Suprapubic skin (tissue), 4 donors: ENCODE measurements at regions not wholly inside any gene's neighbourhood (a gene's known extent, or its start where the extent isn't known, plus 50 kb on each side); places are given as distances from the start of the nearest gene placed in this dataset.

ENCODE experiments used
- DNase-seq, 2 donors: peaks; one replicate each; pipeline ENCODE4 v3.0.0-alpha.2; 2019; ENCODE audit warnings: low spot score in 2 of 2
- H3K27ac ChIP-seq: fragments of 200-600 bp; sonication (generic); one replicate; pipeline ENCODE4 v1.5.1; 2019
- H3K27me3 ChIP-seq: fragments of 200-600 bp; sonication (generic); one replicate; pipeline ENCODE4 v1.5.1; 2019
- H3K36me3 ChIP-seq: fragments of 200-600 bp; sonication (generic); one replicate; pipeline ENCODE4 v1.5.1; 2019
- H3K4me1 ChIP-seq: fragments of 200-600 bp; sonication (generic); one replicate; pipeline ENCODE4 v1.5.1; 2019
- H3K4me3 ChIP-seq: fragments of 200-600 bp; sonication (generic); one replicate; pipeline ENCODE4 v1.5.1; 2019; ENCODE audit warnings: mild to moderate bottlenecking
- H3K9me3 ChIP-seq: fragments of 200-600 bp; sonication (generic); one replicate; pipeline ENCODE4 v1.5.1; 2019
- EP300 ChIP-seq: sonication (generic); formaldehyde crosslinking; IDR thresholded peaks from one replicate; pipeline ENCODE4 v1.6.1; 2017; ENCODE audit warnings: antibody characterized with exemption
- POLR2A ChIP-seq, 2 donors: fragments of 450-650 bp; IDR thresholded peaks; one replicate each; pipeline ENCODE4 v1.6.1; 2017; ENCODE audit warnings: antibody characterized with exemption in 2 of 2, mild to moderate bottlenecking in 2 of 2, moderate library complexity in 2 of 2
- POLR2AphosphoS5 ChIP-seq, 3 donors: sonication (generic); formaldehyde crosslinking; IDR thresholded peaks; one replicate each; pipeline ENCODE4 v1.6.1; 2017; ENCODE audit warnings: antibody characterized with exemption in 3 of 3
- WGBS: methylation state at CpG from one replicate; pipeline ENCODE4 v1.1.5; 2018; 5-methylcytosine and 5-hydroxymethylcytosine counted together
- TF ChIP-seq, protein P1 (sequence below), 2 donors: fragments of 200-600 bp in 1 of 2; fragments of 450-650 bp in 1 of 2; sonication (generic) in 1 of 2; IDR thresholded peaks; one replicate each; pipeline ENCODE4 v1.5.1; 2016 to 2019; ENCODE audit warnings: antibody characterized with exemption in 2 of 2, mild to moderate bottlenecking in 1 of 2, moderate library complexity in 1 of 2

- H3K4me3 ChIP-seq: no peak overlapping the region
- H3K4me1 ChIP-seq: no peaks in the 10 kb centered on the region
- WGBS: 93% methylated on average over 3 of the region's 3 CpGs
- H3K9me3 ChIP-seq: no peaks in the 10 kb centered on the region
- H3K27ac ChIP-seq: no peak overlapping the region
- no peaks in the 10 kb centered on the region for H3K36me3 ChIP-seq
- no peak for TF ChIP-seq EP300
- no peak for TF ChIP-seq POLR2AphosphoS5 (IDR thresholded peaks at IDR 0.05)
- TF ChIP-seq POLR2A (IDR thresholded peaks at IDR 0.05): no peak
- TF ChIP-seq, protein P1, sequence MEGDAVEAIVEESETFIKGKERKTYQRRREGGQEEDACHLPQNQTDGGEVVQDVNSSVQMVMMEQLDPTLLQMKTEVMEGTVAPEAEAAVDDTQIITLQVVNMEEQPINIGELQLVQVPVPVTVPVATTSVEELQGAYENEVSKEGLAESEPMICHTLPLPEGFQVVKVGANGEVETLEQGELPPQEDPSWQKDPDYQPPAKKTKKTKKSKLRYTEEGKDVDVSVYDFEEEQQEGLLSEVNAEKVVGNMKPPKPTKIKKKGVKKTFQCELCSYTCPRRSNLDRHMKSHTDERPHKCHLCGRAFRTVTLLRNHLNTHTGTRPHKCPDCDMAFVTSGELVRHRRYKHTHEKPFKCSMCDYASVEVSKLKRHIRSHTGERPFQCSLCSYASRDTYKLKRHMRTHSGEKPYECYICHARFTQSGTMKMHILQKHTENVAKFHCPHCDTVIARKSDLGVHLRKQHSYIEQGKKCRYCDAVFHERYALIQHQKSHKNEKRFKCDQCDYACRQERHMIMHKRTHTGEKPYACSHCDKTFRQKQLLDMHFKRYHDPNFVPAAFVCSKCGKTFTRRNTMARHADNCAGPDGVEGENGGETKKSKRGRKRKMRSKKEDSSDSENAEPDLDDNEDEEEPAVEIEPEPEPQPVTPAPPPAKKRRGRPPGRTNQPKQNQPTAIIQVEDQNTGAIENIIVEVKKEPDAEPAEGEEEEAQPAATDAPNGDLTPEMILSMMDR (IDR thresholded peaks at IDR 0.05): no peak
- no peaks in the 10 kb centered on the region for H3K27me3 ChIP-seq
- no peak for DNase-seq
These were observed 155.7 kb upstream of the TCF4 start for GRCh38 chr18:55743736-55744135.

DNA sequence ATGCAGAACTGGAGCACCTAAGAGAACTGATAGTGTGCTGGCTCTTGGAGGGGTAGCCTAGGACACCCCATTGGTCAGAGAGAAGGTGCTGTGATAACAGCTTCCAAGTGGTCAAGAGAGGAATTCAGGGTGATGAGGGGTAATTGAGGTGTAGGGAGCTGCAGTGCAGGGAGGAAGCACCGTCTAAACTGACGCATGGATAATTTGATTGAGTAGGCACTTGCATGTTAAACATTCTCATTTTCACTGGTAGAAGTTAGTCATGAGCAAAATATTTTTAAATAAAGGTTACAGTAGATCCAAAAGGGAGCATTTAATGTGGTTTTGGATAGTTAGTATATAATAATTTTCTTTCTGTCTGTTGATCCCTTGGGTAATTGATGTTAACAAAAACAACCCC lies 155.1 kb upstream of the TCF4 start:
- Histone ChIP-seq H3K36me3 (no peaks in the 10 kb centered on the region), H3K4me1 (no peaks in the 10 kb centered on the region), H3K9me3 (no peaks in the 10 kb centered on the region), H3K4me3 (no peak overlapping the region), H3K27me3 (no peaks in the 10 kb centered on the region), H3K27ac (no peak overlapping the region)
- WGBS: 87% methylated on average over 2 of the region's 2 CpGs
- TF ChIP-seq EP300: no peak
- TF ChIP-seq POLR2AphosphoS5 (IDR thresholded peaks at IDR 0.05): no peak
- TF ChIP-seq POLR2A (IDR thresholded peaks at IDR 0.05): no peak
- TF ChIP-seq, protein P1 (IDR thresholded peaks at IDR 0.05): no peak
- no peak for DNase-seq

GRCh38 chr18:55739488-55739887 lies 151.5 kb upstream of the TCF4 start:
- no peak overlapping the region for H3K27ac ChIP-seq
- no peaks in the 10 kb centered on the region for H3K36me3 ChIP-seq
- H3K9me3 ChIP-seq: no peaks in the 10 kb centered on the region
- 44% methylated on average over 2 of the region's 2 CpGs for WGBS
- no peak overlapping the region for H3K4me3 ChIP-seq
- no peaks in the 10 kb centered on the region for H3K4me1 ChIP-seq
- DNase-seq: no peak
- TF ChIP-seq POLR2AphosphoS5 (IDR thresholded peaks at IDR 0.05) (no peak), POLR2A (IDR thresholded peaks at IDR 0.05) (no peak), EP300 (no peak)
- TF ChIP-seq, protein P1 (IDR thresholded peaks at IDR 0.05): no peak
- no peaks in the 10 kb centered on the region for H3K27me3 ChIP-seq

GRCh38 chr18:55738483-55739114 lies 150.6 kb upstream of the TCF4 start:
- DNase-seq: no peak
- 85% methylated on average over 3 of the region's 3 CpGs for WGBS
- TF ChIP-seq, protein P1 (IDR thresholded peaks at IDR 0.05): no peak
- no peak for TF ChIP-seq POLR2A (IDR thresholded peaks at IDR 0.05)
- TF ChIP-seq EP300: no peak
- no peak for TF ChIP-seq POLR2AphosphoS5 (IDR thresholded peaks at IDR 0.05)
- no peaks in the 10 kb centered on the region for H3K27me3 ChIP-seq
- H3K9me3 ChIP-seq: no peaks in the 10 kb centered on the region
- H3K27ac ChIP-seq: no peak overlapping the region
- H3K36me3 ChIP-seq: no peaks in the 10 kb centered on the region
- H3K4me1 ChIP-seq: no peaks in the 10 kb centered on the region
- H3K4me3 ChIP-seq: no peak overlapping the region

DNA sequence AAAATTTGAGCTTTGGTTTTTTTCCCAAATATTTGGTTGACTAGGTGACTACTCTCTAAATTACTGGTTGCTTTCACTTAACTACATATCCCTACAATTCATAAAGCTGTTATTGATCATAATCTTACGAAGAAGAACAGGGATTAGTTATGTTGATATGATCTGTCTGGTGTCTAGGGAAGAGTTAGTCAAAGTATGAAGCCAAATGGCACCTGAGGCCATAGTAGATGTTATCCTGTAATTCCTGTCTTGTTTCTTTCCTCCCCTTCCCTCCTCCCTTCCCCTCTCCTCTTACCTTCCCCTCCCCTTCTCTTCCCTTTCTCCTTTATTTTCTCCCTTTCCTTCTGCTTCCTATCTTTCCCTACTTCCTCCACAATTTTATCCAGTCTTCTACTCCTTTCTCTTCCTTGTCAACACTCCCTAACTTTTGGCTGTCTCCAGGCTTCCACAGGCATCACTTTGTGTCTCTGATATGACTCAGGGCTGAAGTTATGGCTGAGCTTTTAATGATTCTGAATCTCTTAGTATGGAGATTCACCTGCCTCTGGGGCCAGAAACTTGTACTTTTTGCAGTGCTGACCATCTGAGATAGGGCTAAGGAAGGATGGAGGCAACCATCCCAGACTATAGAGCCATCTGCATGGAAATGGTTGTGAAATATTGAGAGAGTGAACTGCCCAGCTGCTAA lies 149.9 kb upstream of the TCF4 start:
- WGBS: 63% methylated on average over 1 of the region's 1 CpG

More for the DNA sequence above, 149.9 kb upstream of the TCF4 start:
- no peak for DNase-seq
- Histone ChIP-seq H3K4me3 (no peak overlapping the region), H3K27me3 (no peaks in the 10 kb centered on the region), H3K9me3 (no peaks in the 10 kb centered on the region), H3K4me1 (no peaks in the 10 kb centered on the region), H3K36me3 (no peaks in the 10 kb centered on the region), H3K27ac (no peak overlapping the region)
- TF ChIP-seq, protein P1 (IDR thresholded peaks at IDR 0.05): no peak
- no peak for TF ChIP-seq POLR2A (IDR thresholded peaks at IDR 0.05)
- TF ChIP-seq EP300: no peak
- TF ChIP-seq POLR2AphosphoS5 (IDR thresholded peaks at IDR 0.05): no peak
